HEK293T (cell line): ENCODE measurements at regions not wholly inside any gene's neighbourhood (a gene's known extent, or its start where the extent isn't known, plus 50 kb on each side); places are given as distances from the start of the nearest gene placed in this dataset.

Experiments used
- ELF4 ChIP-seq: fragments of 450-650 bp; IDR thresholded peaks from 2 replicates; pipeline ENCODE4 v1.6.1; 2017; ENCODE audit warnings: antibody characterized with exemption
- FOXK2 ChIP-seq: fragments of 450-650 bp; IDR thresholded peaks from 2 replicates; pipeline ENCODE4 v1.6.1; 2016; ENCODE audit warnings: mild to moderate bottlenecking
- L3MBTL2 ChIP-seq: fragments of 450-650 bp; conservative IDR thresholded peaks from 2 replicates; pipeline ENCODE4 v1.6.1; 2016; ENCODE audit warnings: mild to moderate bottlenecking
- LEF1 ChIP-seq: fragments of 450-650 bp; IDR thresholded peaks from 2 replicates; pipeline ENCODE4 v1.6.1; 2017; ENCODE audit warnings: mild to moderate bottlenecking, borderline replicate concordance
- SP1 ChIP-seq: fragments of 450-650 bp; IDR thresholded peaks from 2 replicates; pipeline ENCODE4 v1.6.1; 2017
- SUZ12 ChIP-seq: fragments of 450-650 bp; IDR thresholded peaks from 2 replicates; pipeline ENCODE4 v1.6.1; 2016; ENCODE audit warnings: mild to moderate bottlenecking
- TARDBP ChIP-seq: fragments of 450-650 bp; IDR thresholded peaks from 2 replicates; pipeline ENCODE4 v1.6.1; 2016

DNA sequence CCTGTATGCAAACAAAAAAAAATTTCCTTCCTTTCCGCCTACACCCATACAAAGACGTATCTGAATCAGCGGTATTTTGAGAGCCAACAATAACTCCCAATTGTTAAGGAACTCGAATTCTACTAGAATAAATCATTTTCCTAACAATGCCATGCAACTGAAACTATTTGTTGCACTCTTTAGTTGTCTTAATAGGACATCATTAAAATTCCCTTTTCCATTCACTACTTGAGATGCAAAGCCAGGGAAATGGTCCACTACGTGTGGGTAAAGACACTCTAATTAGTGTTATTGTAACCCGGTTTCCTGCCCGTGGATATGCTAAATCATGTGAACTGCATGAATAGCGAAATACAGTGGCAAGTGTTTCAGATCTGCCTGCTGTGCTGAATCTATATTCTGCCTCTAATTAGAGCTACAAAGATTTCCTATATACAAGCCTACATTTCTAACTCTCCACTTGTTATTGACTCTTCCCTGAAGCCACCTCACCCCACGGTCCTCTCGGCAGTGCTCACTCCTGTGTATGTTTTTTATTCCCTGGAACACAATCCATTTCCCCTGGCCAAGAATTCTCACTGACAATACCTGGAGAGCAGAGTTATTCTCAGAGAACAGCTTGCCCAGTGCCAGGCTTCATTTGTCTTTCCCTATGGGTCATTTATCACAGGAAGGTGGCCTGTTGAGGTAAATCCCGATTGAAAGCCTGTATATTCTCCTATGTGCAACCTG, 168.3 kb downstream of the PAWR start:
- no peak for TF ChIP-seq SP1
- TF ChIP-seq ELF4, result no peak
- TF ChIP-seq LEF1, result no peak
- TF ChIP-seq L3MBTL2, result no peak
- TF ChIP-seq FOXK2, result no peak
- TF ChIP-seq SUZ12, result no peak
- TF ChIP-seq TARDBP, result no peak
